Ovary (tissue), 3 donors: ENCODE measurements at regions not wholly inside any gene's neighbourhood (a gene's known extent, or its start where the extent isn't known, plus 50 kb on each side); places are given as distances from the start of the nearest gene placed in this dataset.

ENCODE experiments used
- POLR2A ChIP-seq: fragments of 450-650 bp; IDR thresholded peaks from one replicate; pipeline ENCODE4 v1.6.1; 2017; ENCODE audit warnings: antibody characterized with exemption, mild to moderate bottlenecking, moderate library complexity
- TF ChIP-seq, protein P1 (sequence below), 3 donors: fragments of 450-650 bp in 2 of 3; fragments of 200-600 bp in 1 of 3; IDR thresholded peaks; one replicate each; pipeline versions ENCODE4 v1.5.1 to v1.8.0; 2016 to 2022; ENCODE audit warnings: antibody characterized with exemption in 3 of 3, mild to moderate bottlenecking in 1 of 3
- donor health status: DM: no; HTN: no; CAD: no.

DNA sequence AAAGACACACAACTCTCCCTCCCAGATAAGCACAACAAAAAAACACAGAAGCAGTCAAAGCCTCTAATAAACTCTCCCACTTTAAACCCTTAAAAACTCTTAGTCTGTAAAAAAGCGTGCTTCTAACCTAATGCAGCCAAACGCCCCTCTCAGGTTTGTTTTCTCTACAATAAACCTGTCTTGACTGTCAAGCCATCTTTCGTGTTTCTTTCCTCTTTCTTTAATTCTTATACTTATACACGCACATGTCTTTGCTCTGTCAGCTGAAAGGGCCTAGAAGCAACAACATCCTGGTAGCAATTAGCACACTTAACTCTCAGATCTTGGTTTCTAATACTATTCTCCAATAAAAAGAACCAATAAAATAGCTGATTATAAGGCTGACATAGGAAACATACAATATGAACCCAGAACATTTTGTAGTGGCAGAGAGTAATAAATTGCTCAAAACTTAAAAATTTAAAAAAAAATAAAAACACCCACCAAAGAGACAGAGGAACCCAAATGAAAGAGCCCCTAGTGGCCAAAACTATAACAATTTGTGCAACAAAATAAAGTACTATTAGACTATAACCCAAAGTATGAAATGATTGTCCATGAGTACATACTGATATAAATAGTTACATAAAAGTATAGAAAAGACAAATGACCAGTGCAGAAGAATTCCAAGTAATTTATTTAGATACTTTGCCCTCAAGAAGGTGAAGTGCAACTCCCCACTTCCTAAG is 440.4 kb upstream of the ADGRL3 start:
- TF ChIP-seq, protein P1, sequence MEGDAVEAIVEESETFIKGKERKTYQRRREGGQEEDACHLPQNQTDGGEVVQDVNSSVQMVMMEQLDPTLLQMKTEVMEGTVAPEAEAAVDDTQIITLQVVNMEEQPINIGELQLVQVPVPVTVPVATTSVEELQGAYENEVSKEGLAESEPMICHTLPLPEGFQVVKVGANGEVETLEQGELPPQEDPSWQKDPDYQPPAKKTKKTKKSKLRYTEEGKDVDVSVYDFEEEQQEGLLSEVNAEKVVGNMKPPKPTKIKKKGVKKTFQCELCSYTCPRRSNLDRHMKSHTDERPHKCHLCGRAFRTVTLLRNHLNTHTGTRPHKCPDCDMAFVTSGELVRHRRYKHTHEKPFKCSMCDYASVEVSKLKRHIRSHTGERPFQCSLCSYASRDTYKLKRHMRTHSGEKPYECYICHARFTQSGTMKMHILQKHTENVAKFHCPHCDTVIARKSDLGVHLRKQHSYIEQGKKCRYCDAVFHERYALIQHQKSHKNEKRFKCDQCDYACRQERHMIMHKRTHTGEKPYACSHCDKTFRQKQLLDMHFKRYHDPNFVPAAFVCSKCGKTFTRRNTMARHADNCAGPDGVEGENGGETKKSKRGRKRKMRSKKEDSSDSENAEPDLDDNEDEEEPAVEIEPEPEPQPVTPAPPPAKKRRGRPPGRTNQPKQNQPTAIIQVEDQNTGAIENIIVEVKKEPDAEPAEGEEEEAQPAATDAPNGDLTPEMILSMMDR (IDR thresholded peaks at IDR 0.05): no peak
- TF ChIP-seq POLR2A: no peak
